Neural progenitor cell (in vitro differentiated cells): ENCODE measurements at regions not wholly inside any gene's neighbourhood (a gene's known extent, or its start where the extent isn't known, plus 50 kb on each side); places are given as distances from the start of the nearest gene placed in this dataset.

Experiments used
- DNase-seq: peaks from one replicate; pipeline ENCODE4 v3.0.0-alpha.2; 2016; ENCODE audit warnings: low spot score
- H2AFZ ChIP-seq: fragments of 200-600 bp; sonication (generic); replicated peaks from 2 replicates; pipeline ENCODE4 v1.6.1; 2016; ENCODE audit warnings: antibody characterized with exemption
- H3F3A ChIP-seq: fragments of 200-600 bp; sonication (generic); 2 replicates; pipeline ENCODE4 v1.6.1; 2016; ENCODE audit warnings: antibody characterized with exemption, low read depth
- H3K27ac ChIP-seq: fragments of 200-600 bp; sonication (generic); 2 replicates; pipeline ENCODE4 v1.5.1; 2016; ENCODE audit warnings: mild to moderate bottlenecking
- H3K27me3 ChIP-seq: fragments of 200-600 bp; sonication (generic); 2 replicates; pipeline ENCODE4 v1.6.1; 2016; ENCODE audit warnings: mild to moderate bottlenecking, moderate library complexity
- H3K36me3 ChIP-seq: fragments of 200-600 bp; sonication (generic); 2 replicates; pipeline ENCODE4 v1.5.1; 2016
- H3K4me1 ChIP-seq: fragments of 200-600 bp; sonication (generic); 2 replicates; pipeline ENCODE4 v1.6.1; 2016; ENCODE audit warnings: mixed run types
- H3K4me2 ChIP-seq: fragments of 200-600 bp; sonication (generic); 2 replicates; pipeline ENCODE4 v1.6.1; 2016
- H3K4me3 ChIP-seq: fragments of 200-600 bp; sonication (generic); 2 replicates; pipeline ENCODE4 v1.5.1; 2016
- H3K79me2 ChIP-seq: fragments of 200-600 bp; sonication (generic); 2 replicates; pipeline ENCODE4 v1.6.1; 2016; ENCODE audit warnings: low read depth
- H3K9ac ChIP-seq: fragments of 200-600 bp; sonication (generic); 2 replicates; pipeline ENCODE4 v1.6.1; 2016
- H3K9me3 ChIP-seq: fragments of 200-600 bp; sonication (generic); 2 replicates; pipeline ENCODE4 v1.5.1; 2016; ENCODE audit warnings: low read depth
- H4K20me1 ChIP-seq: fragments of 200-600 bp; sonication (generic); 2 replicates; pipeline ENCODE4 v1.6.1; 2016; ENCODE audit warnings: low read depth
- H3K27ac Mint-ChIP-seq: 3 replicates; pipeline ENCODE4 v1.8.0; 2021; ENCODE audit warnings: mixed read lengths
- H3K27me3 Mint-ChIP-seq: 2 replicates; pipeline ENCODE4 v1.8.0; 2022; ENCODE audit warnings: low read depth, mild to moderate bottlenecking, inconsistent platforms, moderate library complexity, mixed read lengths; ENCODE audit not compliant: insufficient read depth
- H3K36me3 Mint-ChIP-seq: 3 replicates; pipeline ENCODE4 v1.8.0; 2021; ENCODE audit warnings: mixed read lengths
- H3K4me1 Mint-ChIP-seq: 3 replicates; pipeline ENCODE4 v1.8.0; 2021; ENCODE audit warnings: mixed read lengths
- H3K4me3 Mint-ChIP-seq: 3 replicates; pipeline ENCODE4 v1.8.0; 2021; ENCODE audit warnings: mild to moderate bottlenecking, moderate library complexity, mixed read lengths
- H3K9me3 Mint-ChIP-seq: 3 replicates; pipeline ENCODE4 v1.8.0; 2020; ENCODE audit warnings: mixed read lengths
- CTCF ChIP-seq: fragments of 200-600 bp; sonication (generic); IDR thresholded peaks from 2 replicates; pipeline ENCODE4 v1.5.1; 2017; ENCODE audit warnings: antibody characterized with exemption, mild to moderate bottlenecking
- EZH2 ChIP-seq: fragments of 200-600 bp; sonication (generic); IDR thresholded peaks from 2 replicates; pipeline ENCODE4 v1.6.1; 2017; ENCODE audit warnings: antibody characterized with exemption, mild to moderate bottlenecking, moderate library complexity
- EZH2phosphoT487 ChIP-seq: fragments of 200-600 bp; sonication (generic); IDR thresholded peaks from 2 replicates; pipeline ENCODE4 v1.6.1; 2017; ENCODE audit warnings: antibody characterized with exemption

- no peaks in the 10 kb centered on the region for H3K27me3 ChIP-seq
- H3K27ac Mint-ChIP-seq = no peak overlapping the region
Measured at GRCh38 chr4:123662827-123663226, 266.2 kb downstream of the SPRY1 start.

DNA sequence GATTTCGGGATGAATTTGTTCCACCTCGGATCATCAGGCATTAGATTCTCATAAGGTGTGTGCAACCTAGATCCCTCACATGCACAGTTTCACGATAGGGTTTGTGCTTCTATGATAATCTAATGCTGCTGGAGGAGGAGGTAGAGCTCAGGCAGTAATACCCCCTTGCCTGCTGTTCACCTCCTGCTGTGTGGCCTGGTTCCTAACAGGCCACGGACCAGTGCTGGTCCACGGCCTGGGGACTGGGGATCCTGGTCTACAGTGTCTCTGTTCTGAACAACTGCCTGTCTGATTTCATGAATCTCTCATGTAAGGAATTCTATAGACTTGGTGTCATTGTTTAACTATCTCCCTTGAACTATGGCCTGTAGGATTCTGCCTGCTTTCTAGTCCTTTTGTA, 269.9 kb downstream of the SPRY1 start:
- no peak overlapping the region for H2AFZ ChIP-seq
- Mint-ChIP-seq H3K9me3 (peaks cover 38% of the 10 kb centered on the region), H3K4me3 (no peak overlapping the region), H3K27ac (no peak overlapping the region), H3K4me1 (no peaks in the 10 kb centered on the region), H3K27me3 (no peaks in the 10 kb centered on the region), H3K36me3 (peaks cover 14% of the 10 kb centered on the region)
- no peaks in the 10 kb centered on the region for H4K20me1 ChIP-seq
- TF ChIP-seq CTCF = no peak
- H3K4me2 ChIP-seq = no peak overlapping the region
- H3F3A ChIP-seq = no peaks in the 10 kb centered on the region
- no peak for DNase-seq
- no peak overlapping the region for H3K9ac ChIP-seq
- no peaks in the 10 kb centered on the region for H3K36me3 ChIP-seq
- H3K9me3 ChIP-seq = no peaks in the 10 kb centered on the region
- no peaks in the 10 kb centered on the region for H3K79me2 ChIP-seq
- H3K4me3 ChIP-seq = no peak overlapping the region
- no peaks in the 10 kb centered on the region for H3K27me3 ChIP-seq
- H3K27ac ChIP-seq = no peak overlapping the region
- no peaks in the 10 kb centered on the region for H3K4me1 ChIP-seq

More at GRCh38 chr4:123662827-123663226, 266.2 kb downstream of the SPRY1 start:
- H3K4me3 ChIP-seq = no peak overlapping the region
- Mint-ChIP-seq H3K36me3 (peaks cover 26% of the 10 kb centered on the region), H3K27me3 (peaks cover 1% of the 10 kb centered on the region), H3K9me3 (peaks cover 41% of the 10 kb centered on the region), H3K4me1 (peaks cover 7% of the 10 kb centered on the region), H3K4me3 (no peak overlapping the region)
- H3K9me3 ChIP-seq = no peaks in the 10 kb centered on the region
- no peaks in the 10 kb centered on the region for H3K79me2 ChIP-seq
- H3K9ac ChIP-seq = no peak overlapping the region
- no peak for TF ChIP-seq EZH2phosphoT487
- TF ChIP-seq EZH2 = no peak
- TF ChIP-seq CTCF = no peak
- H4K20me1 ChIP-seq = no peaks in the 10 kb centered on the region
- H3F3A ChIP-seq = no peaks in the 10 kb centered on the region
- no peak overlapping the region for H2AFZ ChIP-seq
- no peaks in the 10 kb centered on the region for H3K36me3 ChIP-seq
- no peaks in the 10 kb centered on the region for H3K4me1 ChIP-seq
- no peak overlapping the region for H3K4me2 ChIP-seq
- no peak for DNase-seq
- H3K27ac ChIP-seq = no peak overlapping the region

- H3K27me3 Mint-ChIP-seq = no peaks in the 10 kb centered on the region
- Histone ChIP-seq H3K9me3 (no peaks in the 10 kb centered on the region), H3K4me3 (no peak overlapping the region), H3K9ac (no peak overlapping the region), H3K27me3 (no peaks in the 10 kb centered on the region), H4K20me1 (no peaks in the 10 kb centered on the region), H3K27ac (no peak overlapping the region), H3K4me2 (no peak overlapping the region), H3F3A (no peaks in the 10 kb centered on the region), H3K36me3 (no peaks in the 10 kb centered on the region), H3K4me1 (no peaks in the 10 kb centered on the region), H2AFZ (no peak overlapping the region), H3K79me2 (no peaks in the 10 kb centered on the region)
- no peak for TF ChIP-seq EZH2
- H3K36me3 Mint-ChIP-seq = peaks cover 14% of the 10 kb centered on the region
- H3K9me3 Mint-ChIP-seq = peaks cover 39% of the 10 kb centered on the region
- H3K4me1 Mint-ChIP-seq = no peaks in the 10 kb centered on the region
- no peak for DNase-seq
- no peak overlapping the region for H3K27ac Mint-ChIP-seq
- no peak overlapping the region for H3K4me3 Mint-ChIP-seq
Measured at GRCh38 chr4:123667496-123667895, 270.9 kb downstream of the SPRY1 start.

GRCh38 chr4:123667991-123668390, 271.4 kb downstream of the SPRY1 start:
- H3K4me2 ChIP-seq = no peak overlapping the region
- no peak for DNase-seq
- no peak overlapping the region for H3K27ac Mint-ChIP-seq
- no peaks in the 10 kb centered on the region for H3K27me3 Mint-ChIP-seq
- H3K9me3 ChIP-seq = no peaks in the 10 kb centered on the region
- no peak overlapping the region for H3K27ac ChIP-seq
- H3K79me2 ChIP-seq = no peaks in the 10 kb centered on the region
- no peaks in the 10 kb centered on the region for H4K20me1 ChIP-seq
- no peaks in the 10 kb centered on the region for H3K4me1 Mint-ChIP-seq
- H3K36me3 ChIP-seq = no peaks in the 10 kb centered on the region
- no peak overlapping the region for H3K9ac ChIP-seq
- no peaks in the 10 kb centered on the region for H3K4me1 ChIP-seq
- no peak overlapping the region for H3K4me3 Mint-ChIP-seq
- TF ChIP-seq EZH2phosphoT487 (no peak), EZH2 (no peak), CTCF (no peak)
- no peaks in the 10 kb centered on the region for H3K27me3 ChIP-seq
- no peak overlapping the region for H3K4me3 ChIP-seq
- no peak overlapping the region for H2AFZ ChIP-seq
- H3K9me3 Mint-ChIP-seq = peaks cover 39% of the 10 kb centered on the region
- peaks cover 10% of the 10 kb centered on the region for H3K36me3 Mint-ChIP-seq
- H3F3A ChIP-seq = no peaks in the 10 kb centered on the region
